Stimulated activated CD4-positive, alpha-beta T cell treated with anti-CD3 and anti-CD28 coated beads, Interleukin-1b, Interleukin-23, amount 100 ng/mL, for 1 hour (primary cell): ENCODE measurements at regions not wholly inside any gene's neighbourhood (a gene's known extent, or its start where the extent isn't known, plus 50 kb on each side); places are given as distances from the start of the nearest gene placed in this dataset.
"Not testable (repeated sequence)": the region's sequence is repeated elsewhere in the genome, so short reads cannot be mapped to it uniquely, and the experiment has no call there.

Experiments
- DNase-seq, 2 donors: peaks; one replicate each; pipeline ENCODE4 v3.0.0-alpha.2; 2020; ENCODE audit warnings: low read depth in 2 of 2

- no peak for DNase-seq
These were observed 178.4 kb upstream of the CDIN1 start for GRCh38 chr15:36400936-36401585.

GRCh38 chr15:36401586-36401966, 177.8 kb upstream of the CDIN1 start:
- no peak for DNase-seq

GRCh38 chr15:36403351-36403750, 176.1 kb upstream of the CDIN1 start:
- no peak for DNase-seq

GRCh38 chr15:36406366-36406765, 173.1 kb upstream of the CDIN1 start:
- DNase-seq, result no peak

GRCh38 chr15:36406911-36407310, 172.5 kb upstream of the CDIN1 start:
- no peak for DNase-seq

GRCh38 chr15:36407647-36408046, 171.8 kb upstream of the CDIN1 start:
- DNase-seq, result no peak

GRCh38 chr15:36409819-36410218, 169.6 kb upstream of the CDIN1 start:
- no peak for DNase-seq

GRCh38 chr15:36414670-36415069, 164.8 kb upstream of the CDIN1 start:
- no peak for DNase-seq

GRCh38 chr15:36415643-36416042, 163.8 kb upstream of the CDIN1 start:
- DNase-seq, result no peak

- no peak for DNase-seq
These were observed 156.8 kb upstream of the CDIN1 start for GRCh38 chr15:36422631-36423030.

GRCh38 chr15:36426691-36427090, 152.7 kb upstream of the CDIN1 start:
- no peak for DNase-seq

GRCh38 chr15:36428102-36428845, 151.2 kb upstream of the CDIN1 start:
- DNase-seq, result no peak

GRCh38 chr15:36429707-36430106, 149.7 kb upstream of the CDIN1 start:
- no peak for DNase-seq

- no peak for DNase-seq
These were observed 149.1 kb upstream of the CDIN1 start for GRCh38 chr15:36430280-36430679.

- no peak for DNase-seq
These were observed 148.6 kb upstream of the CDIN1 start for GRCh38 chr15:36430726-36431265.

GRCh38 chr15:36432161-36432560, 147.3 kb upstream of the CDIN1 start:
- no peak for DNase-seq

- DNase-seq, result no peak
These were observed 145.2 kb upstream of the CDIN1 start for GRCh38 chr15:36434177-36434576.

GRCh38 chr15:36438499-36438898, 140.9 kb upstream of the CDIN1 start:
- no peak for DNase-seq

GRCh38 chr15:36447373-36447772, 132.1 kb upstream of the CDIN1 start:
- DNase-seq, result no peak

GRCh38 chr15:36448418-36448817, 131.0 kb upstream of the CDIN1 start:
- no peak for DNase-seq

GRCh38 chr15:36449084-36449661, 130.3 kb upstream of the CDIN1 start:
- DNase-seq, result no peak

- no peak for DNase-seq
These were observed 129.7 kb upstream of the CDIN1 start for GRCh38 chr15:36449662-36450145.

- not testable (repeated sequence) for DNase-seq
These were observed 125.2 kb upstream of the CDIN1 start for GRCh38 chr15:36454244-36454643.
